SK-N-SH treated with all-trans-retinoic acid at 6 μM for 48 hours (cell line): ENCODE measurements at regions not wholly inside any gene's neighbourhood (a gene's known extent, or its start where the extent isn't known, plus 50 kb on each side); places are given as distances from the start of the nearest gene placed in this dataset.

Source experiments
- ATAC-seq: fragments of 200-7000 bp; cut with Tn5 transposase; 3 replicates; pipeline ENCODE4 v1.9.1; 2020; ENCODE audit warnings: mild to moderate bottlenecking, moderate library complexity
- ARNTL ChIP-seq: fragments of 450-650 bp; formaldehyde crosslinking; IDR thresholded peaks from 2 replicates; pipeline ENCODE4 v1.5.0; 2020; ENCODE audit warnings: low read depth, mild to moderate bottlenecking, moderate library complexity, borderline replicate concordance
- BACH2 ChIP-seq: fragments of 250-450 bp; sonication (Bioruptor Pico); IDR thresholded peaks from 2 replicates; pipeline ENCODE4 v1.9.0; 2021; ENCODE audit warnings: mild to moderate bottlenecking, borderline replicate concordance
- CSDC2 ChIP-seq: fragments of 250-450 bp; sonication (Bioruptor Pico); IDR thresholded peaks from 2 replicates; pipeline ENCODE4 v1.5.0; 2020; ENCODE audit warnings: mild to moderate bottlenecking, moderate library complexity
- ESRRG ChIP-seq: fragments of 250-450 bp; sonication (Bioruptor Pico); IDR thresholded peaks from 2 replicates; pipeline ENCODE4 v1.6.1; 2021; ENCODE audit warnings: mild to moderate bottlenecking
- GLIS3 ChIP-seq: fragments of 250-450 bp; sonication (Bioruptor Pico); IDR thresholded peaks from 2 replicates; pipeline ENCODE4 v1.5.0; 2020; ENCODE audit warnings: mild to moderate bottlenecking, moderate library complexity
- ISL1 ChIP-seq: fragments of 250-450 bp; sonication (Bioruptor Pico); IDR thresholded peaks from 2 replicates; pipeline ENCODE4 v2.1.2; 2022; ENCODE audit warnings: mild to moderate bottlenecking, moderate library complexity
- OSR1 ChIP-seq: fragments of 250-450 bp; sonication (Bioruptor Pico); IDR thresholded peaks from 2 replicates; pipeline ENCODE4 v1.8.0; 2022; ENCODE audit warnings: moderate library complexity, mild to moderate bottlenecking, inconsistent platforms
- PATZ1 ChIP-seq: fragments of 250-450 bp; sonication (Bioruptor Pico); IDR thresholded peaks from 2 replicates; pipeline ENCODE4 v1.8.0; 2020; ENCODE audit warnings: mild to moderate bottlenecking, moderate library complexity, borderline replicate concordance
- PPARA ChIP-seq: fragments of 250-450 bp; sonication (Bioruptor Pico); IDR thresholded peaks from 2 replicates; pipeline ENCODE4 v1.5.0; 2020; ENCODE audit warnings: mild to moderate bottlenecking, borderline replicate concordance
- TCF4 ChIP-seq: fragments of 250-450 bp; sonication (Bioruptor Pico); IDR thresholded peaks from 2 replicates; pipeline ENCODE4 v1.8.0; 2021; ENCODE audit warnings: mild to moderate bottlenecking, moderate library complexity, borderline replicate concordance
- TOX ChIP-seq: fragments of 250-450 bp; sonication (Bioruptor Pico); IDR thresholded peaks from 2 replicates; pipeline ENCODE4 v1.8.0; 2021; ENCODE audit warnings: mild to moderate bottlenecking, moderate library complexity, borderline replicate concordance
- ZC3H10 ChIP-seq: fragments of 250-450 bp; sonication (Bioruptor Pico); IDR thresholded peaks from 2 replicates; pipeline ENCODE4 v1.5.1; 2021; ENCODE audit warnings: mild to moderate bottlenecking, moderate library complexity
- ZFP3 ChIP-seq: fragments of 250-450 bp; sonication (Bioruptor Pico); IDR thresholded peaks from 2 replicates; pipeline ENCODE4 v1.5.0; 2020; ENCODE audit warnings: mild to moderate bottlenecking, moderate library complexity
- ZFP30 ChIP-seq: fragments of 450-650 bp; formaldehyde crosslinking; IDR thresholded peaks from 2 replicates; pipeline ENCODE4 v1.5.0; 2022; ENCODE audit warnings: mild to moderate bottlenecking, moderate library complexity
- ZNF565 ChIP-seq: fragments of 450-650 bp; formaldehyde crosslinking; conservative IDR thresholded peaks from 2 replicates; pipeline ENCODE4 v1.5.0; 2020; ENCODE audit warnings: low read depth, mild to moderate bottlenecking, moderate library complexity
- ZNF8 ChIP-seq: fragments of 450-650 bp; formaldehyde crosslinking; IDR thresholded peaks from 2 replicates; pipeline ENCODE4 v1.5.0; 2020; ENCODE audit warnings: mild to moderate bottlenecking, moderate library complexity
- TF ChIP-seq, protein P1 (sequence below): fragments of 250-450 bp; sonication (Bioruptor Pico); IDR thresholded peaks from 2 replicates; pipeline ENCODE4 v1.5.1; 2021; ENCODE audit warnings: mild to moderate bottlenecking, moderate library complexity
- TF ChIP-seq, protein P2 (sequence below): fragments of 250-450 bp; sonication (Bioruptor Pico); IDR thresholded peaks from 2 replicates; pipeline ENCODE4 v1.8.0; 2021; ENCODE audit warnings: low read depth, mild to moderate bottlenecking, moderate library complexity, borderline replicate concordance
- TF ChIP-seq, protein P3 (sequence below): fragments of 250-450 bp; sonication (Bioruptor Pico); IDR thresholded peaks from 2 replicates; pipeline ENCODE4 v1.5.0; 2020; ENCODE audit warnings: mild to moderate bottlenecking, moderate library complexity
- TF ChIP-seq, protein P4 (sequence below): fragments of 250-450 bp; sonication (Bioruptor Pico); IDR thresholded peaks from 2 replicates; pipeline ENCODE4 v1.5.1; 2020; ENCODE audit warnings: low read depth, mild to moderate bottlenecking, moderate library complexity

GRCh38 chr2:196247114-196247975 is 76.0 kb upstream of the STK17B start:
- no peak for TF ChIP-seq ARNTL (CRISPR knock-in tag)
- TF ChIP-seq ZNF8 (CRISPR knock-in tag) = no peak
- TF ChIP-seq TOX (CRISPR knock-in tag) = no peak
- no peak for TF ChIP-seq ZFP30 (CRISPR knock-in tag)
- TF ChIP-seq ESRRG = no peak
- no peak for TF ChIP-seq BACH2 (CRISPR knock-in tag)
- no peak for TF ChIP-seq CSDC2 (CRISPR knock-in tag)
- no peak for TF ChIP-seq TCF4 (CRISPR knock-in tag)
- no peak for ATAC-seq

DNA sequence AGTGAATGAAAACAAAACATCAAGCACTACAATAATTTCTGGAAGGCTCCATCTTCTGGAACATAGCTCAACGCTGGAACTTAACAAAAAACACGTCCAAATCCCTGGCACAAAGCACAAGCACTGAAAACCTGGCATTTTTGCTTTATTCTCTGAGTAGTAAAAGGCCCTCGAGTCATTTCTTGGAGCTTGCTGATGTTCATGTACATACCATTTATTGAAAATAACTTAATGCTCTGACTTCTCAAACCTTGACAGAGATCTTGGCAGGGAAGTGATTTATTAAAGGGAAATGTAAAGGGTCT is 76.5 kb upstream of the STK17B start:
- TF ChIP-seq, protein P1, sequence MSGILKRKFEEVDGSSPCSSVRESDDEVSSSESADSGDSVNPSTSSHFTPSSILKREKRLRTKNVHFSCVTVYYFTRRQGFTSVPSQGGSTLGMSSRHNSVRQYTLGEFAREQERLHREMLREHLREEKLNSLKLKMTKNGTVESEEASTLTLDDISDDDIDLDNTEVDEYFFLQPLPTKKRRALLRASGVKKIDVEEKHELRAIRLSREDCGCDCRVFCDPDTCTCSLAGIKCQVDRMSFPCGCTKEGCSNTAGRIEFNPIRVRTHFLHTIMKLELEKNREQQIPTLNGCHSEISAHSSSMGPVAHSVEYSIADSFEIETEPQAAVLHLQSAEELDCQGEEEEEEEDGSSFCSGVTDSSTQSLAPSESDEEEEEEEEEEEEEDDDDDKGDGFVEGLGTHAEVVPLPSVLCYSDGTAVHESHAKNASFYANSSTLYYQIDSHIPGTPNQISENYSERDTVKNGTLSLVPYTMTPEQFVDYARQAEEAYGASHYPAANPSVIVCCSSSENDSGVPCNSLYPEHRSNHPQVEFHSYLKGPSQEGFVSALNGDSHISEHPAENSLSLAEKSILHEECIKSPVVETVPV (CRISPR knock-in tag) = no peak
- TF ChIP-seq ZFP3 (CRISPR knock-in tag) = no peak
- TF ChIP-seq, protein P2, sequence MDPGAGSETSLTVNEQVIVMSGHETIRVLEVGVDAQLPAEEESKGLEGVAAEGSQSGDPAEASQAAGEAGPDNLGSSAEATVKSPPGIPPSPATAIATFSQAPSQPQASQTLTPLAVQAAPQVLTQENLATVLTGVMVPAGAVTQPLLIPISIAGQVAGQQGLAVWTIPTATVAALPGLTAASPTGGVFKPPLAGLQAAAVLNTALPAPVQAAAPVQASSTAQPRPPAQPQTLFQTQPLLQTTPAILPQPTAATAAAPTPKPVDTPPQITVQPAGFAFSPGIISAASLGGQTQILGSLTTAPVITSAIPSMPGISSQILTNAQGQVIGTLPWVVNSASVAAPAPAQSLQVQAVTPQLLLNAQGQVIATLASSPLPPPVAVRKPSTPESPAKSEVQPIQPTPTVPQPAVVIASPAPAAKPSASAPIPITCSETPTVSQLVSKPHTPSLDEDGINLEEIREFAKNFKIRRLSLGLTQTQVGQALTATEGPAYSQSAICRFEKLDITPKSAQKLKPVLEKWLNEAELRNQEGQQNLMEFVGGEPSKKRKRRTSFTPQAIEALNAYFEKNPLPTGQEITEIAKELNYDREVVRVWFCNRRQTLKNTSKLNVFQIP (CRISPR knock-in tag) = no peak
- TF ChIP-seq, protein P3, sequence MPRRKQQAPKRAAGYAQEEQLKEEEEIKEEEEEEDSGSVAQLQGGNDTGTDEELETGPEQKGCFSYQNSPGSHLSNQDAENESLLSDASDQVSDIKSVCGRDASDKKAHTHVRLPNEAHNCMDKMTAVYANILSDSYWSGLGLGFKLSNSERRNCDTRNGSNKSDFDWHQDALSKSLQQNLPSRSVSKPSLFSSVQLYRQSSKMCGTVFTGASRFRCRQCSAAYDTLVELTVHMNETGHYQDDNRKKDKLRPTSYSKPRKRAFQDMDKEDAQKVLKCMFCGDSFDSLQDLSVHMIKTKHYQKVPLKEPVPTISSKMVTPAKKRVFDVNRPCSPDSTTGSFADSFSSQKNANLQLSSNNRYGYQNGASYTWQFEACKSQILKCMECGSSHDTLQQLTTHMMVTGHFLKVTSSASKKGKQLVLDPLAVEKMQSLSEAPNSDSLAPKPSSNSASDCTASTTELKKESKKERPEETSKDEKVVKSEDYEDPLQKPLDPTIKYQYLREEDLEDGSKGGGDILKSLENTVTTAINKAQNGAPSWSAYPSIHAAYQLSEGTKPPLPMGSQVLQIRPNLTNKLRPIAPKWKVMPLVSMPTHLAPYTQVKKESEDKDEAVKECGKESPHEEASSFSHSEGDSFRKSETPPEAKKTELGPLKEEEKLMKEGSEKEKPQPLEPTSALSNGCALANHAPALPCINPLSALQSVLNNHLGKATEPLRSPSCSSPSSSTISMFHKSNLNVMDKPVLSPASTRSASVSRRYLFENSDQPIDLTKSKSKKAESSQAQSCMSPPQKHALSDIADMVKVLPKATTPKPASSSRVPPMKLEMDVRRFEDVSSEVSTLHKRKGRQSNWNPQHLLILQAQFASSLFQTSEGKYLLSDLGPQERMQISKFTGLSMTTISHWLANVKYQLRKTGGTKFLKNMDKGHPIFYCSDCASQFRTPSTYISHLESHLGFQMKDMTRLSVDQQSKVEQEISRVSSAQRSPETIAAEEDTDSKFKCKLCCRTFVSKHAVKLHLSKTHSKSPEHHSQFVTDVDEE (CRISPR knock-in tag) = no peak
- TF ChIP-seq TOX (CRISPR knock-in tag) = no peak
- no peak for TF ChIP-seq OSR1
- no peak for TF ChIP-seq ISL1 (CRISPR knock-in tag)
- no peak for TF ChIP-seq ZNF565 (CRISPR knock-in tag)
- no peak for TF ChIP-seq ZFP30 (CRISPR knock-in tag)
- TF ChIP-seq ARNTL (CRISPR knock-in tag) = no peak
- TF ChIP-seq TCF4 (CRISPR knock-in tag) = no peak
- TF ChIP-seq PPARA (CRISPR knock-in tag) = no peak
- no peak for TF ChIP-seq ZC3H10
- TF ChIP-seq ESRRG = no peak
- TF ChIP-seq, protein P4, sequence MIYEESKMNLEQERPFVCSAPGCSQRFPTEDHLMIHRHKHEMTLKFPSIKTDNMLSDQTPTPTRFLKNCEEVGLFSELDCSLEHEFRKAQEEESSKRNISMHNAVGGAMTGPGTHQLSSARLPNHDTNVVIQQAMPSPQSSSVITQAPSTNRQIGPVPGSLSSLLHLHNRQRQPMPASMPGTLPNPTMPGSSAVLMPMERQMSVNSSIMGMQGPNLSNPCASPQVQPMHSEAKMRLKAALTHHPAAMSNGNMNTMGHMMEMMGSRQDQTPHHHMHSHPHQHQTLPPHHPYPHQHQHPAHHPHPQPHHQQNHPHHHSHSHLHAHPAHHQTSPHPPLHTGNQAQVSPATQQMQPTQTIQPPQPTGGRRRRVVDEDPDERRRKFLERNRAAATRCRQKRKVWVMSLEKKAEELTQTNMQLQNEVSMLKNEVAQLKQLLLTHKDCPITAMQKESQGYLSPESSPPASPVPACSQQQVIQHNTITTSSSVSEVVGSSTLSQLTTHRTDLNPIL (CRISPR knock-in tag) = no peak
- no peak for TF ChIP-seq GLIS3 (CRISPR knock-in tag)
- TF ChIP-seq PATZ1 (CRISPR knock-in tag) = no peak
- TF ChIP-seq BACH2 (CRISPR knock-in tag) = no peak
- no peak for TF ChIP-seq ZNF8 (CRISPR knock-in tag)

More for the DNA sequence above, 76.5 kb upstream of the STK17B start:
- no peak for ATAC-seq
